Adrenal gland (tissue), 9 donors: ENCODE measurements at regions not wholly inside any gene's neighbourhood (a gene's known extent, or its start where the extent isn't known, plus 50 kb on each side); places are given as distances from the start of the nearest gene placed in this dataset.

Experiments used
- DNase-seq, 7 donors: peaks; one replicate each; pipeline ENCODE4 v3.0.0-alpha.2; 2019 to 2020
- H3K27ac ChIP-seq, 5 donors: fragments of 200-600 bp; sonication (generic) in 4 of 5; 1 replicate in 3 of 5; 2 replicates in 2 of 5; pipeline versions ENCODE4 v1.5.1 to v1.8.0; 2016 to 2020; ENCODE audit warnings: mild to moderate bottlenecking in 1 of 5
- H3K27me3 ChIP-seq: fragments of 200-600 bp; 2 replicates; pipeline ENCODE4 v1.8.0; 2021
- H3K36me3 ChIP-seq, 2 donors: fragments of 200-600 bp; replicated peaks in 1 of 2; 1 replicate in 1 of 2; 2 replicates in 1 of 2; pipeline versions ENCODE4 v1.5.1 to v1.8.0; 2018 to 2022
- H3K4me1 ChIP-seq, 2 donors: fragments of 200-600 bp; replicated peaks in 1 of 2; 1 replicate in 1 of 2; 2 replicates in 1 of 2; pipeline versions ENCODE4 v1.5.1 to v1.8.0; 2018 to 2021
- H3K4me3 ChIP-seq, 4 donors: fragments of 200-600 bp; sonication (generic) in 3 of 4; one replicate each; pipeline ENCODE4 v1.5.1; 2016 to 2018
- H3K9me3 ChIP-seq, 3 donors: fragments of 200-600 bp; sonication (generic) in 1 of 3; replicated peaks in 1 of 3; 1 replicate in 2 of 3; 2 replicates in 1 of 3; pipeline versions ENCODE4 v1.5.1 to v1.8.0; 2016 to 2021
- POLR2A ChIP-seq, 2 donors: fragments of 450-650 bp; IDR thresholded peaks; one replicate each; pipeline ENCODE4 v1.6.1; 2017; ENCODE audit warnings: antibody characterized with exemption in 2 of 2, mild to moderate bottlenecking in 2 of 2, moderate library complexity in 1 of 2
- WGBS, 4 donors: extraction: QIAGEN DNeasy Blood & Tissue Kit in 2 of 4; methylation state at CpG; one replicate each; pipeline versions ENCODE4 v1.1.5 to v1.1.7; 2013 to 2017; 5-methylcytosine and 5-hydroxymethylcytosine counted together
- intact Hi-C, 2 donors: fragments of 100-400 bp; cut with DNase I; formaldehyde crosslinking; loops; one replicate each; pipeline versions ENCODE4 v1.14.1 to v1.15.0; 2022 to 2023
- TF ChIP-seq, protein P1 (sequence below), 6 experiments: fragments of 450-650 bp in 4 of 6; fragments of 200-600 bp in 2 of 6; sonication (generic) in 1 of 6; IDR thresholded peaks; 1 replicate in 5 of 6; 2 replicates in 1 of 6; pipeline versions ENCODE4 v1.5.1 to v1.8.0; 2016 to 2021; ENCODE audit warnings: antibody characterized with exemption in 6 of 6, mild to moderate bottlenecking in 2 of 6, moderate library complexity in 1 of 6
- donor health status: healthy with polysubstance abuse.
- donor health status: Bipolar disorder and iron deficiency.
- donor health status: DM: yes; HTN: yes; CAD: no.
- donor health status: DM: no; HTN: no; CAD: no.
- donor health status: DM: no; HTN: no; CAD: no.

DNA sequence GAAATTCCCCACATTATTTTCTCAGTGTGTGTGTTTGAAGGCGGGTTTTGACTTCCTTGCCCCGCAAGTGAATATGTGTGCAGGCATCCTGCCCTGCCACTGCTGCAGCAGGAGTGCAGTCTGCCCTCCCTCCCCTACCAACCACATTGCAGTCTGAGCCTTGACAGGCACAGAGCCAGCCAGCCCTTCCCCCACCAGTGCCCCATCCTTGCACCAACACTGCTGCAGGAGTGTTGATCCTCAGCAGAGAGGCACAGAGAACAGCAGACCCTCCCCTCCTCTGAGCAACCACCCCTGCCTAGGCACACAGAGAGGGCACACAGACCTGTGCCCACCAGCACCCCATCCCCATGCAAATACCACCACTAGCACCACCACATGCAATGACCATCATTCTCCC is 683.0 kb upstream of the PKDCC start:
- 96 to 100% (median 97%) methylated on average over 2 of the region's 2 CpGs for WGBS, 4 donors
- intact Hi-C loops, result no loop called here
- H3K27ac ChIP-seq, result no peak overlapping the region

DNA sequence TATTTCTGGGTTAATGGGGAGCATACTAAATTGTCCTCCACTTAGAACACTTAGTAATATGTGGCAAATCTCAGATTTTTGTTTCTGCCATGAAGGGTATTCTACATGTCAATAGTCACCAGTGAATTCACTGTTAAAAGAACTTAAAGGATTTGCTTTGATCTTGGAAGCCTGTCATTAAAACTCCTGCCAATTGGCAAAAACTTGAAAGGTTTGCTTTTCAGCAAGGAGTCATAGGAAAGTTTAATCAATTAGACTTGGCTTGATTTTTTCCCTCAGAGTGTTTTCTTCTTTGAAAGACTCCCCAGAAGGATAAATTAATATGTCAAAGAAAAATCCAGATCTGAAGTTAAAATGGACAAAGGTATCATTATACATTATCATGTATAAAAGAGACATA is 671.9 kb upstream of the PKDCC start:
- no peak for DNase-seq
- no peaks in the 10 kb centered on the region for H3K36me3 ChIP-seq
- no peak overlapping the region for H3K27ac ChIP-seq
- no peaks in the 10 kb centered on the region for H3K9me3 ChIP-seq
- peaks cover 0 to 7% of the 10 kb centered on the region in 2 donors for H3K4me1 ChIP-seq
- no peaks in the 10 kb centered on the region for H3K27me3 ChIP-seq
- TF ChIP-seq, protein P1, sequence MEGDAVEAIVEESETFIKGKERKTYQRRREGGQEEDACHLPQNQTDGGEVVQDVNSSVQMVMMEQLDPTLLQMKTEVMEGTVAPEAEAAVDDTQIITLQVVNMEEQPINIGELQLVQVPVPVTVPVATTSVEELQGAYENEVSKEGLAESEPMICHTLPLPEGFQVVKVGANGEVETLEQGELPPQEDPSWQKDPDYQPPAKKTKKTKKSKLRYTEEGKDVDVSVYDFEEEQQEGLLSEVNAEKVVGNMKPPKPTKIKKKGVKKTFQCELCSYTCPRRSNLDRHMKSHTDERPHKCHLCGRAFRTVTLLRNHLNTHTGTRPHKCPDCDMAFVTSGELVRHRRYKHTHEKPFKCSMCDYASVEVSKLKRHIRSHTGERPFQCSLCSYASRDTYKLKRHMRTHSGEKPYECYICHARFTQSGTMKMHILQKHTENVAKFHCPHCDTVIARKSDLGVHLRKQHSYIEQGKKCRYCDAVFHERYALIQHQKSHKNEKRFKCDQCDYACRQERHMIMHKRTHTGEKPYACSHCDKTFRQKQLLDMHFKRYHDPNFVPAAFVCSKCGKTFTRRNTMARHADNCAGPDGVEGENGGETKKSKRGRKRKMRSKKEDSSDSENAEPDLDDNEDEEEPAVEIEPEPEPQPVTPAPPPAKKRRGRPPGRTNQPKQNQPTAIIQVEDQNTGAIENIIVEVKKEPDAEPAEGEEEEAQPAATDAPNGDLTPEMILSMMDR (IDR thresholded peaks at IDR 0.05), result no peak
- TF ChIP-seq POLR2A (IDR thresholded peaks at IDR 0.05), result no peak
- no peak overlapping the region for H3K4me3 ChIP-seq
- intact Hi-C loops, result no loop called here

More for the DNA sequence above, 683.0 kb upstream of the PKDCC start:
- Histone ChIP-seq H3K4me3 (no peak overlapping the region), H3K36me3 (no peaks in the 10 kb centered on the region), H3K4me1 (no peaks in the 10 kb centered on the region), H3K27me3 (no peaks in the 10 kb centered on the region), H3K9me3 (no peaks in the 10 kb centered on the region)
- TF ChIP-seq, protein P1 (IDR thresholded peaks at IDR 0.05), result no peak
- no peak for TF ChIP-seq POLR2A (IDR thresholded peaks at IDR 0.05)
- no peak for DNase-seq

DNA sequence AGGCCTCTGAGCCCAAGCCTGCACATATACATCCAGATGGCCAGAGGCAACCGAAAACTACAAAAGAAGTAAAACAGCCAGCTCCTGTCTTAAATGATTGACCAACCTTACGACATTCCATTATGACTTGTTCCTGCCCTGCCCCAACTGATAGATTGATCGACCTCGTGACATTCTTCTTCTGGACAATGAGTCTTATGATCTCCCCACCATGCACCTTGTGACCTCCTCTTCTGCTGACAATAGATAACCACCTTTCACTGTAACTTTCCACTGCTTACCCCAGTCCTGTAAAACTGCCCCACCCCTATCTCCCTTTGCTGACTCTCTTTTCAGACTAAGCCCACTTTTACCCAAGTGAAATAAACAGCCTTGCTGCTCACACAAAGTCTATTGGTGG is 670.0 kb upstream of the PKDCC start:
- Histone ChIP-seq H3K36me3 (no peaks in the 10 kb centered on the region), H3K27ac (no peak overlapping the region), H3K9me3 (no peaks in the 10 kb centered on the region), H3K4me3 (no peak overlapping the region), H3K27me3 (no peaks in the 10 kb centered on the region), H3K4me1 (peaks cover 0 to 7% of the 10 kb centered on the region in 2 donors)
- WGBS, 4 donors, result 86 to 94% (median 93%) methylated on average over 4 of the region's 4 CpGs
- intact Hi-C loops, result no loop called here
- DNase-seq, result no peak
- no peak for TF ChIP-seq POLR2A (IDR thresholded peaks at IDR 0.05)

DNA sequence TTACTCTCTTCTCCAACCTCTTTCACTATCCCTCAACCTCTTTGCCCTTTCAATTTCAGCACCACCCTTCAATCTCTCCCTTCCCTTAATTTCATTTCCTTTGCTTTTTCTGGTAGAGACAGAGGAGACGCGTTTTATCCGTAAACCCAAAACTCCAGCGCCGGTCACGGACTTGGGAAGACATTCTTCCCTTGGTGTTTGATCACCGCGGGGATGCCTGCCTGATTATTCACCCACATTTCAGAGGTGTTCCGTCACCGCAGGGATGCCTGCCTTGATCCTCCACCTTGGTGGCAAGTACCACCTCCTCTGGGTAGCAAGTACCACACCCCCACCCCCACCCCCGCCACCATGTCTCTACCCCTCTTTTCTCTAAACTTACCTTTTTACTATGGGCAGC is 669.4 kb upstream of the PKDCC start:
- Histone ChIP-seq H3K36me3 (no peaks in the 10 kb centered on the region), H3K4me1 (peaks cover 0 to 7% of the 10 kb centered on the region in 2 donors), H3K27ac (no peak overlapping the region), H3K4me3 (no peak overlapping the region), H3K27me3 (no peaks in the 10 kb centered on the region), H3K9me3 (no peaks in the 10 kb centered on the region)
- WGBS, 4 donors, result 94 to 98% (median 95%) methylated on average over 11 of the region's 11 CpGs
- intact Hi-C loops, result no loop called here
- TF ChIP-seq POLR2A (IDR thresholded peaks at IDR 0.05), result no peak
- TF ChIP-seq, protein P1 (IDR thresholded peaks at IDR 0.05), result no peak
- no peak for DNase-seq

DNA sequence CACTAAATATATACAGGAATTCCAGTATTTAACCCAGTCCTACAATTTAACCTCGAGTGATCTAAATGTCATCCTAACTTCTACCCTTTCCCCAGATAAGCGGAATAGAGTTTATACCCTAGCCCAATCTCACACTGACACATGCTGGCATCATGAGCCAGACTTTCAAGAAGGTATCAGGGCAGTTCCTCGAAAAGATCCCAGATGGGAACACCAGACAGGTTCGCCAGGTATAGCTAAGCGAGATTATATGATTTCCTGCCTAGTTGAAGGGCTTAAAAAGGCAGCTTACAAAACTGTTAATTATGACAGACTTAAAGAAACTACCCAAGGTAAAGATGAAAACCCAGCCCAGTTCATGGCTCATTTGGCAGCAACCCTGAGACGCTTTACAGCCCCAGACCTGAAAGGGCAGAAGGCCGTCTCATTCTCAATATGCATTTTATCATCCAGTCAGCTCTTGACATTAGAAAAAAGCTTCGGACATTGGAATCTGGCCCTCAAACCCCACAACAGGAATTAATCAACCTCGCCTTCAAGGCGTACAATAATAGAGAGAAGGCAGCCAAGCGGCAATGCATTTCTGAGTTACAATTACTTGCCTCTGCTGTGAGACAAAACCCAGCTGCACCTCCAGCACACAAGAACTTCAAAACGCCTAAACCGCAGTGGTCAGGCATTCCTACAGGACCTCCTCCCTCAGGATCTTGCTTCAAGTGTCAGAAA is 668.2 kb upstream of the PKDCC start:
- WGBS, 4 donors, result 77 to 82% (median 81%) methylated on average over 13 of the region's 13 CpGs
- DNase-seq, result no peak
- TF ChIP-seq, protein P1 (IDR thresholded peaks at IDR 0.05), result no peak
- TF ChIP-seq POLR2A (IDR thresholded peaks at IDR 0.05), result no peak
- intact Hi-C loops, result no loop called here
- Histone ChIP-seq H3K27ac (no peak overlapping the region), H3K36me3 (no peaks in the 10 kb centered on the region), H3K9me3 (no peaks in the 10 kb centered on the region), H3K27me3 (no peaks in the 10 kb centered on the region), H3K4me3 (no peak overlapping the region), H3K4me1 (peaks cover 0 to 7% of the 10 kb centered on the region in 2 donors)
